ENCODE measurements at regions not wholly inside any gene's neighbourhood (a gene's known extent, or its start where the extent isn't known, plus 50 kb on each side); places are given as distances from the start of the nearest gene placed in this dataset.

GRCh38 chr13:90448466-90449037, 898.9 kb upstream of the MIR17HG start:
- Mint-ChIP-seq H3K9me3 (peaks cover 3% of the 10 kb centered on the region), H3K4me1 (no peaks in the 10 kb centered on the region), H3K27me3 (no peaks in the 10 kb centered on the region), H3K36me3 (ENCODE audit: low read depth) (no peaks in the 10 kb centered on the region), H3K4me3 (no peak overlapping the region), H3K27ac (no peak overlapping the region)
- POLR2A ChIA-PET, result no interaction called here
- ATAC-seq (ENCODE audit: low read depth), result no peak
- DNase-seq, result no peak
- intact Hi-C loops (cut with micrococcal nuclease), result no loop called here
- CTCF ChIA-PET, result no interaction called here
- no peak for TF ChIP-seq CTCF (IDR thresholded peaks at IDR 0.05)

- no peaks in the 10 kb centered on the region for H3K36me3 Mint-ChIP-seq (ENCODE audit: low read depth)
- ChIA-PET CTCF (no interaction called here), POLR2A (no interaction called here)
- no peak overlapping the region for H3K4me3 Mint-ChIP-seq
- DNase-seq, result no peak
- no peak for TF ChIP-seq CTCF (IDR thresholded peaks at IDR 0.05)
- H3K9me3 Mint-ChIP-seq, result no peaks in the 10 kb centered on the region
- no peak overlapping the region for H3K27ac Mint-ChIP-seq
- no peak for ATAC-seq (ENCODE audit: low read depth)
- intact Hi-C loops (cut with micrococcal nuclease), result no loop called here
- H3K27me3 Mint-ChIP-seq, result no peaks in the 10 kb centered on the region
- H3K4me1 Mint-ChIP-seq, result no peaks in the 10 kb centered on the region
These were observed 894.1 kb upstream of the MIR17HG start for GRCh38 chr13:90453342-90453741.

GRCh38 chr13:90454002-90454636, 893.4 kb upstream of the MIR17HG start:
- Mint-ChIP-seq H3K4me3 (no peak overlapping the region), H3K36me3 (ENCODE audit: low read depth) (no peaks in the 10 kb centered on the region), H3K4me1 (no peaks in the 10 kb centered on the region), H3K9me3 (no peaks in the 10 kb centered on the region), H3K27me3 (no peaks in the 10 kb centered on the region), H3K27ac (no peak overlapping the region)
- CTCF ChIA-PET, result no interaction called here
- DNase-seq (no peak), ATAC-seq (ENCODE audit: low read depth) (no peak)
- TF ChIP-seq CTCF (IDR thresholded peaks at IDR 0.05), result no peak
- POLR2A ChIA-PET, result no interaction called here
- intact Hi-C loops (cut with micrococcal nuclease), result no loop called here

GRCh38 chr13:90455067-90455466, 892.4 kb upstream of the MIR17HG start:
- Mint-ChIP-seq H3K4me1 (no peaks in the 10 kb centered on the region), H3K36me3 (ENCODE audit: low read depth) (no peaks in the 10 kb centered on the region), H3K4me3 (no peak overlapping the region), H3K27me3 (no peaks in the 10 kb centered on the region), H3K9me3 (peaks cover 4% of the 10 kb centered on the region), H3K27ac (no peak overlapping the region)
- TF ChIP-seq CTCF (IDR thresholded peaks at IDR 0.05), result no peak
- ChIA-PET POLR2A (no interaction called here), CTCF (no interaction called here)
- intact Hi-C loops (cut with micrococcal nuclease), result no loop called here
- no peak for DNase-seq
- no peak for ATAC-seq (ENCODE audit: low read depth)

GRCh38 chr13:90455823-90456222, 891.7 kb upstream of the MIR17HG start:
- Mint-ChIP-seq H3K9me3 (peaks cover 4% of the 10 kb centered on the region), H3K4me3 (no peak overlapping the region), H3K36me3 (ENCODE audit: low read depth) (no peaks in the 10 kb centered on the region), H3K4me1 (no peaks in the 10 kb centered on the region), H3K27ac (no peak overlapping the region), H3K27me3 (no peaks in the 10 kb centered on the region)
- ChIA-PET CTCF (no interaction called here), POLR2A (no interaction called here)
- intact Hi-C loops (cut with micrococcal nuclease), result no loop called here
- ATAC-seq (ENCODE audit: low read depth) (no peak), DNase-seq (no peak)
- TF ChIP-seq CTCF (IDR thresholded peaks at IDR 0.05), result no peak
